Neural progenitor cell (in vitro differentiated cells): ENCODE measurements at regions not wholly inside any gene's neighbourhood (a gene's known extent, or its start where the extent isn't known, plus 50 kb on each side); places are given as distances from the start of the nearest gene placed in this dataset.

Experiments used
- DNase-seq: peaks from one replicate; pipeline ENCODE4 v3.0.0-alpha.2; 2016; ENCODE audit warnings: low spot score
- H2AFZ ChIP-seq: fragments of 200-600 bp; sonication (generic); replicated peaks from 2 replicates; pipeline ENCODE4 v1.6.1; 2016; ENCODE audit warnings: antibody characterized with exemption
- H3F3A ChIP-seq: fragments of 200-600 bp; sonication (generic); 2 replicates; pipeline ENCODE4 v1.6.1; 2016; ENCODE audit warnings: antibody characterized with exemption, low read depth
- H3K27ac ChIP-seq: fragments of 200-600 bp; sonication (generic); 2 replicates; pipeline ENCODE4 v1.5.1; 2016; ENCODE audit warnings: mild to moderate bottlenecking
- H3K27me3 ChIP-seq: fragments of 200-600 bp; sonication (generic); 2 replicates; pipeline ENCODE4 v1.6.1; 2016; ENCODE audit warnings: mild to moderate bottlenecking, moderate library complexity
- H3K36me3 ChIP-seq: fragments of 200-600 bp; sonication (generic); 2 replicates; pipeline ENCODE4 v1.5.1; 2016
- H3K4me1 ChIP-seq: fragments of 200-600 bp; sonication (generic); 2 replicates; pipeline ENCODE4 v1.6.1; 2016; ENCODE audit warnings: mixed run types
- H3K4me2 ChIP-seq: fragments of 200-600 bp; sonication (generic); 2 replicates; pipeline ENCODE4 v1.6.1; 2016
- H3K4me3 ChIP-seq: fragments of 200-600 bp; sonication (generic); 2 replicates; pipeline ENCODE4 v1.5.1; 2016
- H3K79me2 ChIP-seq: fragments of 200-600 bp; sonication (generic); 2 replicates; pipeline ENCODE4 v1.6.1; 2016; ENCODE audit warnings: low read depth
- H3K9ac ChIP-seq: fragments of 200-600 bp; sonication (generic); 2 replicates; pipeline ENCODE4 v1.6.1; 2016
- H3K9me3 ChIP-seq: fragments of 200-600 bp; sonication (generic); 2 replicates; pipeline ENCODE4 v1.5.1; 2016; ENCODE audit warnings: low read depth
- H4K20me1 ChIP-seq: fragments of 200-600 bp; sonication (generic); 2 replicates; pipeline ENCODE4 v1.6.1; 2016; ENCODE audit warnings: low read depth
- H3K27ac Mint-ChIP-seq: 3 replicates; pipeline ENCODE4 v1.8.0; 2021; ENCODE audit warnings: mixed read lengths
- H3K27me3 Mint-ChIP-seq: 2 replicates; pipeline ENCODE4 v1.8.0; 2022; ENCODE audit warnings: low read depth, mild to moderate bottlenecking, inconsistent platforms, moderate library complexity, mixed read lengths; ENCODE audit not compliant: insufficient read depth
- H3K36me3 Mint-ChIP-seq: 3 replicates; pipeline ENCODE4 v1.8.0; 2021; ENCODE audit warnings: mixed read lengths
- H3K4me1 Mint-ChIP-seq: 3 replicates; pipeline ENCODE4 v1.8.0; 2021; ENCODE audit warnings: mixed read lengths
- H3K4me3 Mint-ChIP-seq: 3 replicates; pipeline ENCODE4 v1.8.0; 2021; ENCODE audit warnings: mild to moderate bottlenecking, moderate library complexity, mixed read lengths
- H3K9me3 Mint-ChIP-seq: 3 replicates; pipeline ENCODE4 v1.8.0; 2020; ENCODE audit warnings: mixed read lengths
- CTCF ChIP-seq: fragments of 200-600 bp; sonication (generic); IDR thresholded peaks from 2 replicates; pipeline ENCODE4 v1.5.1; 2017; ENCODE audit warnings: antibody characterized with exemption, mild to moderate bottlenecking
- EZH2 ChIP-seq: fragments of 200-600 bp; sonication (generic); IDR thresholded peaks from 2 replicates; pipeline ENCODE4 v1.6.1; 2017; ENCODE audit warnings: antibody characterized with exemption, mild to moderate bottlenecking, moderate library complexity
- EZH2phosphoT487 ChIP-seq: fragments of 200-600 bp; sonication (generic); IDR thresholded peaks from 2 replicates; pipeline ENCODE4 v1.6.1; 2017; ENCODE audit warnings: antibody characterized with exemption

- Histone ChIP-seq H3K27me3 (no peaks in the 10 kb centered on the region), H3K79me2 (no peaks in the 10 kb centered on the region), H3K4me3 (no peak overlapping the region), H4K20me1 (no peaks in the 10 kb centered on the region), H3K36me3 (no peaks in the 10 kb centered on the region), H3K4me1 (no peaks in the 10 kb centered on the region), H3K4me2 (no peak overlapping the region), H3K27ac (no peak overlapping the region), H3K9ac (no peak overlapping the region), H3K9me3 (no peaks in the 10 kb centered on the region), H2AFZ (no peak overlapping the region), H3F3A (no peaks in the 10 kb centered on the region)
- no peak overlapping the region for H3K27ac Mint-ChIP-seq
- peaks cover 10% of the 10 kb centered on the region for H3K4me1 Mint-ChIP-seq
- TF ChIP-seq EZH2phosphoT487: no peak
- no peak for TF ChIP-seq EZH2
- H3K36me3 Mint-ChIP-seq: no peaks in the 10 kb centered on the region
- H3K9me3 Mint-ChIP-seq: no peaks in the 10 kb centered on the region
- no peak overlapping the region for H3K4me3 Mint-ChIP-seq
- no peaks in the 10 kb centered on the region for H3K27me3 Mint-ChIP-seq
- DNase-seq: no peak
Observed at GRCh38 chr4:110849461-110849860, 226.6 kb upstream of the PITX2 start.

GRCh38 chr4:110850461-110851442, 227.9 kb upstream of the PITX2 start:
- Mint-ChIP-seq H3K9me3 (no peaks in the 10 kb centered on the region), H3K4me3 (no peak overlapping the region), H3K4me1 (peaks cover 10% of the 10 kb centered on the region), H3K36me3 (no peaks in the 10 kb centered on the region), H3K27me3 (no peaks in the 10 kb centered on the region), H3K27ac (no peak overlapping the region)
- no peaks in the 10 kb centered on the region for H3K79me2 ChIP-seq
- TF ChIP-seq EZH2: no peak
- no peak for TF ChIP-seq EZH2phosphoT487
- no peak for TF ChIP-seq CTCF
- H3K27ac ChIP-seq: no peak overlapping the region
- no peaks in the 10 kb centered on the region for H3F3A ChIP-seq
- no peak overlapping the region for H2AFZ ChIP-seq
- H3K27me3 ChIP-seq: no peaks in the 10 kb centered on the region
- H3K9me3 ChIP-seq: no peaks in the 10 kb centered on the region
- H3K4me2 ChIP-seq: no peak overlapping the region
- H4K20me1 ChIP-seq: no peaks in the 10 kb centered on the region
- H3K4me3 ChIP-seq: no peak overlapping the region
- no peak overlapping the region for H3K9ac ChIP-seq
- peak; percentile 37 for DNase-seq
- no peaks in the 10 kb centered on the region for H3K4me1 ChIP-seq
- H3K36me3 ChIP-seq: no peaks in the 10 kb centered on the region

- no peak for TF ChIP-seq CTCF
- TF ChIP-seq EZH2: no peak
- TF ChIP-seq EZH2phosphoT487: no peak
- H4K20me1 ChIP-seq: no peaks in the 10 kb centered on the region
- Mint-ChIP-seq H3K4me3 (no peak overlapping the region), H3K27me3 (no peaks in the 10 kb centered on the region), H3K4me1 (peaks cover 10% of the 10 kb centered on the region), H3K9me3 (no peaks in the 10 kb centered on the region), H3K36me3 (no peaks in the 10 kb centered on the region), H3K27ac (no peak overlapping the region)
- no peaks in the 10 kb centered on the region for H3K36me3 ChIP-seq
- H3K9ac ChIP-seq: no peak overlapping the region
- H3K27ac ChIP-seq: no peak overlapping the region
- H3K4me2 ChIP-seq: no peak overlapping the region
- H3K27me3 ChIP-seq: no peaks in the 10 kb centered on the region
- no peaks in the 10 kb centered on the region for H3K79me2 ChIP-seq
- H3K4me3 ChIP-seq: no peak overlapping the region
- no peak overlapping the region for H2AFZ ChIP-seq
- no peaks in the 10 kb centered on the region for H3K9me3 ChIP-seq
- no peaks in the 10 kb centered on the region for H3F3A ChIP-seq
- H3K4me1 ChIP-seq: no peaks in the 10 kb centered on the region
- DNase-seq: no peak
Observed at GRCh38 chr4:110851989-110852388, 229.1 kb upstream of the PITX2 start.

- Histone ChIP-seq H3F3A (no peaks in the 10 kb centered on the region), H3K36me3 (no peaks in the 10 kb centered on the region), H3K9ac (no peak overlapping the region), H3K4me1 (no peaks in the 10 kb centered on the region), H3K9me3 (no peaks in the 10 kb centered on the region), H4K20me1 (no peaks in the 10 kb centered on the region), H2AFZ (no peak overlapping the region), H3K4me2 (no peak overlapping the region), H3K4me3 (no peak overlapping the region), H3K27me3 (no peaks in the 10 kb centered on the region), H3K27ac (no peak overlapping the region), H3K79me2 (no peaks in the 10 kb centered on the region)
- DNase-seq: no peak
- no peaks in the 10 kb centered on the region for H3K36me3 Mint-ChIP-seq
- H3K27ac Mint-ChIP-seq: no peak overlapping the region
- TF ChIP-seq EZH2 (no peak), EZH2phosphoT487 (no peak), CTCF (no peak)
- no peaks in the 10 kb centered on the region for H3K9me3 Mint-ChIP-seq
- H3K4me3 Mint-ChIP-seq: no peak overlapping the region
- no peaks in the 10 kb centered on the region for H3K27me3 Mint-ChIP-seq
- H3K4me1 Mint-ChIP-seq: peaks cover 10% of the 10 kb centered on the region
Observed at GRCh38 chr4:110852793-110853192, 229.9 kb upstream of the PITX2 start.
